DND-41 (cell line): ENCODE measurements at regions not wholly inside any gene's neighbourhood (a gene's known extent, or its start where the extent isn't known, plus 50 kb on each side); places are given as distances from the start of the nearest gene placed in this dataset.

Source experiments
- ATAC-seq: fragments of 200-7000 bp; cut with Tn5 transposase; 3 replicates; pipeline ENCODE4 v1.9.1; 2021; ENCODE audit warnings: low read depth; ENCODE audit not compliant: insufficient read depth
- DNase-seq: peaks from one replicate; pipeline ENCODE4 v3.0.0-alpha.2; 2020
- H2AFZ ChIP-seq: 2 replicates; pipeline ENCODE4 v1.6.0; 2012; ENCODE audit warnings: low read depth, low read length
- H3K27ac ChIP-seq: 2 replicates; pipeline ENCODE4 v1.5.1; 2012; ENCODE audit warnings: low read length, inconsistent platforms
- H3K27me3 ChIP-seq: fragments of 200-600 bp; sonication (generic); 2 replicates; pipeline ENCODE4 v1.6.0; 2012; ENCODE audit warnings: low read length, mild to moderate bottlenecking, inconsistent platforms; ENCODE audit not compliant: insufficient read depth, poor library complexity
- H3K36me3 ChIP-seq: 2 replicates; pipeline ENCODE4 v1.5.1; 2012; ENCODE audit warnings: low read length, inconsistent platforms; ENCODE audit not compliant: insufficient read depth
- H3K4me1 ChIP-seq: 2 replicates; pipeline ENCODE4 v1.5.1; 2012; ENCODE audit warnings: mild to moderate bottlenecking, low read length; ENCODE audit not compliant: insufficient read depth
- H3K4me2 ChIP-seq: 2 replicates; pipeline ENCODE4 v1.6.0; 2012; ENCODE audit warnings: mild to moderate bottlenecking, moderate library complexity, low read length, inconsistent platforms; ENCODE audit not compliant: insufficient read depth
- H3K4me3 ChIP-seq, 2 experiments: fragments of 200-600 bp in 1 of 2; shearing (Covaris generic) in 1 of 2; 2 replicates each; pipeline ENCODE4 v1.5.1; 2012 to 2016; ENCODE audit warnings: inconsistent platforms in 2 of 2, low read length in 2 of 2, mild to moderate bottlenecking in 2 of 2, low read depth in 1 of 2, moderate library complexity in 1 of 2
- H3K79me2 ChIP-seq: 2 replicates; pipeline ENCODE4 v1.6.0; 2012; ENCODE audit warnings: low read length, inconsistent platforms; ENCODE audit not compliant: insufficient read depth
- H3K9ac ChIP-seq: 2 replicates; pipeline ENCODE4 v1.6.0; 2012; ENCODE audit warnings: low read depth, mild to moderate bottlenecking, inconsistent platforms, low read length, moderate library complexity
- H3K9me3 ChIP-seq: 2 replicates; pipeline ENCODE4 v1.5.1; 2012; ENCODE audit warnings: low read length, moderate library complexity, mild to moderate bottlenecking, inconsistent platforms; ENCODE audit not compliant: insufficient read depth, severe bottlenecking
- H4K20me1 ChIP-seq: 2 replicates; pipeline ENCODE4 v1.6.0; 2012; ENCODE audit warnings: low read length; ENCODE audit not compliant: insufficient read depth
- EZH2 ChIP-seq: IDR thresholded peaks from 3 replicates; pipeline ENCODE4 v1.6.1; 2012; ENCODE audit warnings: borderline replicate concordance, low read depth, mild to moderate bottlenecking, moderate library complexity, low read length, inconsistent platforms; ENCODE audit not compliant: severe bottlenecking
- TF ChIP-seq, protein P1 (sequence below): IDR thresholded peaks from 2 replicates; pipeline ENCODE4 v1.5.1; 2012; ENCODE audit warnings: borderline replicate concordance, low read length, moderate library complexity, mild to moderate bottlenecking; ENCODE audit not compliant: poor library complexity, severe bottlenecking; ENCODE audit errors: extremely low read depth

DNA sequence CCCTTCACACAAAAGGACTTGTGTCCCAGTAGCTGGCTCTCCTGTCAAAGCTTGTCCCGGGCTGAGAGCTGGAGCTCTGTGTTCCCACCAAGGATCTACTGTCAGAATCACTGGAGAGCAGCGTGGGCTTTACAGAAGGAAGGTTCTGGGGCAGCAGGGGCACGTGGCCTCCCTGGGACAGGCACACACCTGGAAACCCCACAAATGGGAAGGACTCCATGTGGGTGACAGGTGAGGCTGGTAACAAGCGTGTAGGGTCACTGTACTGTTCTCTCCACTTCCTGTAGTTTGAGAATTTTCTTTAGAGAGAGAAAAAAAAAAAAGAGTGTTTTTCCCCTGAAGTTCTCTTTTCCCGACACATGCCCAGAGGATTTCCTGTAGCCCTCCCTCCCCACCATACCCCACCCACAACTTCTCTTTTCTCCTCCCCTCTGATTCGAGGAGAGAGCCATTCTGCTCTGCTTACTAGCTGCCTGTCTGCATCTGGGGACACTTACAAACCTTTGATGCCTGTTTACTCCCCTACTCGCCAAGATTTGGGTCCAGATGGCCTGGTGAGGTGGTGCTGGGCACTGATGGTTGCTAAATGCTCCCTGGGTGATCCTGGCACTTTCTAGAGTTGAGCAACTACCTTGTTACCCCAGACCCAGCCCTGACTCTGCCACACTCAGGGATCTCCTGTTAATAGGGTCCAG is 84.1 kb upstream of the SIRPA start:
- Histone ChIP-seq H3K79me2 (no peaks in the 10 kb centered on the region), H3K27ac (no peak overlapping the region), H3K9ac (no peak overlapping the region), H3K36me3 (no peaks in the 10 kb centered on the region), H3K4me2 (no peak overlapping the region), H3K4me1 (peaks cover 11% of the 10 kb centered on the region; the same call in 1 of the 2 replicates), H3K27me3 (peaks cover 26% of the 10 kb centered on the region), H3K9me3 (no peaks in the 10 kb centered on the region), H3K4me3 (no peak overlapping the region), H4K20me1 (0 out of 2 replicates have a peak, but pooled peaks cover 4% of the 10 kb centered on the region), H2AFZ (no peak overlapping the region)
- ATAC-seq, result peak; percentile 69
- DNase-seq, result no peak
- no peak for TF ChIP-seq EZH2
- TF ChIP-seq, protein P1, sequence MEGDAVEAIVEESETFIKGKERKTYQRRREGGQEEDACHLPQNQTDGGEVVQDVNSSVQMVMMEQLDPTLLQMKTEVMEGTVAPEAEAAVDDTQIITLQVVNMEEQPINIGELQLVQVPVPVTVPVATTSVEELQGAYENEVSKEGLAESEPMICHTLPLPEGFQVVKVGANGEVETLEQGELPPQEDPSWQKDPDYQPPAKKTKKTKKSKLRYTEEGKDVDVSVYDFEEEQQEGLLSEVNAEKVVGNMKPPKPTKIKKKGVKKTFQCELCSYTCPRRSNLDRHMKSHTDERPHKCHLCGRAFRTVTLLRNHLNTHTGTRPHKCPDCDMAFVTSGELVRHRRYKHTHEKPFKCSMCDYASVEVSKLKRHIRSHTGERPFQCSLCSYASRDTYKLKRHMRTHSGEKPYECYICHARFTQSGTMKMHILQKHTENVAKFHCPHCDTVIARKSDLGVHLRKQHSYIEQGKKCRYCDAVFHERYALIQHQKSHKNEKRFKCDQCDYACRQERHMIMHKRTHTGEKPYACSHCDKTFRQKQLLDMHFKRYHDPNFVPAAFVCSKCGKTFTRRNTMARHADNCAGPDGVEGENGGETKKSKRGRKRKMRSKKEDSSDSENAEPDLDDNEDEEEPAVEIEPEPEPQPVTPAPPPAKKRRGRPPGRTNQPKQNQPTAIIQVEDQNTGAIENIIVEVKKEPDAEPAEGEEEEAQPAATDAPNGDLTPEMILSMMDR, result no peak

DNA sequence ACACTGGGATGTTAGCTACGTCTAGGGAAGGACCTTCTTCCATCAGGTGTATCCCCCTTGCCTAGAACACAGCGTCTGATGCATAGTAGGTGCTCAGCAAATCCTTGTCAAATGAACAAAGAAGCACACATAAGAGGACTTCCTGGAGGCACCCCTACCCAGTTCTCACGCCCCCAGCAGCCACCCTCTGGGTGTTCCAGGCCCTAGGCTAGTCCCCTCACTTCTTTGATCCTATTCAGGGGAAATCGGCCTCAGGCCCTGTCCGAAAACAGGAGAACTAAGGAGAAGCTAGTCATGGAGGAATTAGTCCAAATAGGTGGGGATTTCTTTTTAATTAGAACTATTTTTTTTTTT is 84.7 kb upstream of the SIRPA start:
- Histone ChIP-seq H3K9ac (no peak overlapping the region), H3K4me1 (peaks cover 9% of the 10 kb centered on the region; the same call in 1 of the 2 replicates), H3K4me2 (no peak overlapping the region), H3K9me3 (no peaks in the 10 kb centered on the region), H3K27ac (no peak overlapping the region), H3K27me3 (peaks cover 24% of the 10 kb centered on the region), H2AFZ (no peak overlapping the region), H3K79me2 (no peaks in the 10 kb centered on the region), H3K4me3 (no peak overlapping the region), H3K36me3 (no peaks in the 10 kb centered on the region), H4K20me1 (0 out of 2 replicates have a peak, but pooled peaks cover 3% of the 10 kb centered on the region)
- DNase-seq (no peak), ATAC-seq (no peak)
- no peak for TF ChIP-seq EZH2
- TF ChIP-seq, protein P1, result no peak

DNA sequence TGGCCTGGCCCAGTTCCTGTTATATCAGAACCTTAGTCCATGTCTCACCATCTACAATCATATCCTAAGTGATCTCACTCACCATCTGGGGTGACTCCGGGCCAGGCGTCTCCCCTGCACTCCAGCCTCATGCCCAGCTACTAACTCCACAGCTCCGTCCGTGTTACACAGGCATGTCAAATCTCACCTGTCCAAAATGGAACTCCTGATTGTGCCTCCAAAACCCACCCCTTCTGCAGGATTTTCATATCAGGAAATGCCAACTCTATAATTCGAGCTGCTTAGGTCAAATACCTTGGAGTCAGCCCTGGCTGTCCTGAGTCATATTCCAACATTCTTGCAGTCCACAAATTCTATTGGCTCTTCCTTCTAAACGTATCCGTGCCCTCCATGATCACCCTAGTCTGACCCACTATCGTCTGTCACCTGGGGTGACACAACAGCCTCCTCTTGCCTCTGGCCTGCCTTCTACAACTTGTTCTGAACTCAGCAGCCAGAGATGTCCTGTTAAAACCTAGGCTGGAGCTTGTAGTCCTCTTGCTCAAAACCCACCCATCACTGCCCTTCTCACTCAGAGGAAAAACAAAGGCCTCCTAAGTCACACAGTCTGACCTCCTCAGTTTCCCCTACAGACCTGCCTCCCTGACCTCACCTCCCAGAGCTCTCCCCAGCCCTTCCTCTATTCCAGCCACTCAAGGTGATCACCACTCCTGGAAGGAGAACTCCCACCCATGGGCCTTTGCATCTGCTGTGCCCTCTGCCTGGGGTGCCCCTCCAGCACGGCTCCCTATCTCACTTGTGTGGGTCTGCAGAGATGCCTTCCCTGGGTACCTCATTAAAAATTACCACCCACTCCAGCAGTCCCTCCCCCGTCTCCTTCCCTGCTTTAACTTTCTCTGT is 85.3 kb upstream of the SIRPA start:
- Histone ChIP-seq H2AFZ (no peak overlapping the region), H3K27me3 (peaks cover 27% of the 10 kb centered on the region), H3K79me2 (no peaks in the 10 kb centered on the region), H3K4me3 (no peak overlapping the region), H4K20me1 (0 out of 2 replicates have a peak, but pooled peaks cover 2% of the 10 kb centered on the region), H3K27ac (no peak overlapping the region), H3K9ac (no peak overlapping the region), H3K4me1 (peaks cover 9% of the 10 kb centered on the region; the same call in 1 of the 2 replicates), H3K9me3 (no peaks in the 10 kb centered on the region), H3K4me2 (no peak overlapping the region), H3K36me3 (no peaks in the 10 kb centered on the region)
- DNase-seq, result no peak
- TF ChIP-seq, protein P1, result no peak
- no peak for TF ChIP-seq EZH2
- no peak for ATAC-seq
